Pancreas (tissue), 10 donors: ENCODE measurements at regions not wholly inside any gene's neighbourhood (a gene's known extent, or its start where the extent isn't known, plus 50 kb on each side); places are given as distances from the start of the nearest gene placed in this dataset.
A peak's percentile ranks its signal among the peaks of the same experiment; 100 is the strongest.

Source experiments
- ATAC-seq, 4 donors: fragments of 200-7000 bp; cut with Tn5 transposase; one replicate each; pipeline versions ENCODE4 v1.8.0 to v1.9.1; 2020; ENCODE audit warnings: mild to moderate bottlenecking in 4 of 4, moderate library complexity in 4 of 4
- DNase-seq, 6 donors: peaks; one replicate each; pipeline ENCODE4 v3.0.0-alpha.2; 2020
- FAIRE-seq: peaks from 2 replicates; lab custom pipeline; 2012; peaks lifted over from hg19 to GRCh38; lab: Jason Lieb, UNC
- H3K27ac ChIP-seq, 4 donors: fragments of 200-600 bp; sonication (generic); 1 replicate in 3 of 4; 2 replicates in 1 of 4; pipeline versions ENCODE4 v1.5.0 to v1.8.0; 2020
- H3K27me3 ChIP-seq, 4 donors: fragments of 200-600 bp; one replicate each; pipeline ENCODE4 v1.8.0; 2021
- H3K36me3 ChIP-seq, 3 donors: fragments of 200-600 bp; sonication (generic) in 1 of 3; one replicate each; pipeline versions ENCODE4 v1.5.0 to v1.8.0; 2020 to 2021
- H3K4me1 ChIP-seq, 3 donors: fragments of 200-600 bp; one replicate each; pipeline ENCODE4 v1.8.0; 2021
- H3K4me3 ChIP-seq, 4 donors: fragments of 200-600 bp; sonication (generic) in 2 of 4; one replicate each; pipeline versions ENCODE4 v1.5.0 to v1.8.0; 2020 to 2021
- H3K9me3 ChIP-seq, 4 donors: fragments of 200-600 bp; one replicate each; pipeline ENCODE4 v1.8.0; 2021
- WGBS, 2 donors: extraction: QIAGEN DNeasy Blood & Tissue Kit; methylation state at CpG; one replicate each; pipeline ENCODE4 v1.1.7; 2013; 5-methylcytosine and 5-hydroxymethylcytosine counted together
- intact Hi-C, 3 donors: fragments of 100-400 bp; cut with DNase I; formaldehyde crosslinking; loops; one replicate each; pipeline versions ENCODE4 v1.11.1 to v1.14.2; 2022
- TF ChIP-seq, protein P1 (sequence below), 4 donors: fragments of 200-600 bp; sonication (generic) in 3 of 4; IDR thresholded peaks; one replicate each; pipeline versions ENCODE4 v1.5.0 to v1.8.0; 2021; ENCODE audit warnings: antibody characterized with exemption in 4 of 4
- donor health status: healthy with polysubstance abuse.
- donor health status: DM: no; HTN: no; CAD: no; lungs with moderate emphysema.
- donor health status: DM: no; HTN: no; CAD: no.
- donor health status: control.
- donor health status: control.
- donor health status: Bipolar disorder and iron deficiency.
- donor health status: DM: yes; HTN: yes; CAD: no.
- donor health status: DM: no; HTN: no; CAD: no.
- donor health status: DM: no; HTN: no; CAD: no.
- donor health status: DM: yes; HTN: yes; CAD: no.

DNA sequence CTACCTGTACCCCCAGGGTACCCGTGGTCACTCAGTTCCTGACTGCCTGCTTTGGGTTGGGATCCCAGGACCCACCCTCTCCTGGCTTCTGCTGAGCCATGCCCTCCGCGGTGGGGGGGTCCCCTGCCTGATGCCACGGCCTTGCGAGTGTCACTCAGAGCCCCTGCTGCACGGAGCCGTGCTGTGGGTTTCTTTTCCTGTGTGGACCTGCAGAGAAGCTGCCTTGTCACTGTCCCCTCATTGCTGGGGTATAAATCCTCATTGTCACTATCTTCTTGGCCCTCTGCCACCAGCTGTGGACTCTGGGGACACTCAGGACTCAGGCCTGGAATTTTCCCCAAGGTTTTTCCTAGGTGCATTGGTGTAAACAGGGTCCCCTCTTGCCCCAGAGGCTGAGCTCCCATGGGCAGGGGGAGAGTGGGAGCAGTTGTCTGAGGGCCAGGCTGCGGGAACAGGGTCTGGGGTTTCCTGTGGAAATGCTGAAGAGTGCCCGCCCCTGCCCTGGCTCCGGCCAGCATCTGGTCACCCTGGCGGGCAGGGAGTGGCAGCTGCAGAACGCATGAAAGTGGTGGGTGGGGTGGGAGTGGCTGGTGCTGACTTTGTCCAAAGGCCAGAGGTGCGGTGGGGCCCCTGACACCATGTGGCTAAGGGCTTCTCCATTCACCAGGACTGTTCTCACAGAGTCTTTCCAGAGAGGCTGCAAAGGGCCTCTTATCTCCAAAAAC, 191.7 kb downstream of the GOLGA6L6 start:
- Histone ChIP-seq H3K36me3 (no peaks in the 10 kb centered on the region), H3K4me1 (no peaks in the 10 kb centered on the region), H3K9me3 (no peaks in the 10 kb centered on the region), H3K27me3 (peaks cover 0 to 16% (median 4%) of the 10 kb centered on the region in 4 donors), H3K27ac (no peak overlapping the region), H3K4me3 (no peak overlapping the region)
- intact Hi-C loops = no loop called here
- 51 to 71% methylated on average over 13 of the region's 13 CpGs for WGBS, 2 donors
- DNase-seq = peak in 3 of 6 donors; percentile 6 to 91 (median 29)
- TF ChIP-seq, protein P1, sequence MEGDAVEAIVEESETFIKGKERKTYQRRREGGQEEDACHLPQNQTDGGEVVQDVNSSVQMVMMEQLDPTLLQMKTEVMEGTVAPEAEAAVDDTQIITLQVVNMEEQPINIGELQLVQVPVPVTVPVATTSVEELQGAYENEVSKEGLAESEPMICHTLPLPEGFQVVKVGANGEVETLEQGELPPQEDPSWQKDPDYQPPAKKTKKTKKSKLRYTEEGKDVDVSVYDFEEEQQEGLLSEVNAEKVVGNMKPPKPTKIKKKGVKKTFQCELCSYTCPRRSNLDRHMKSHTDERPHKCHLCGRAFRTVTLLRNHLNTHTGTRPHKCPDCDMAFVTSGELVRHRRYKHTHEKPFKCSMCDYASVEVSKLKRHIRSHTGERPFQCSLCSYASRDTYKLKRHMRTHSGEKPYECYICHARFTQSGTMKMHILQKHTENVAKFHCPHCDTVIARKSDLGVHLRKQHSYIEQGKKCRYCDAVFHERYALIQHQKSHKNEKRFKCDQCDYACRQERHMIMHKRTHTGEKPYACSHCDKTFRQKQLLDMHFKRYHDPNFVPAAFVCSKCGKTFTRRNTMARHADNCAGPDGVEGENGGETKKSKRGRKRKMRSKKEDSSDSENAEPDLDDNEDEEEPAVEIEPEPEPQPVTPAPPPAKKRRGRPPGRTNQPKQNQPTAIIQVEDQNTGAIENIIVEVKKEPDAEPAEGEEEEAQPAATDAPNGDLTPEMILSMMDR (IDR thresholded peaks at IDR 0.05) = no peak
- no peak for ATAC-seq
- FAIRE-seq = no peak

DNA sequence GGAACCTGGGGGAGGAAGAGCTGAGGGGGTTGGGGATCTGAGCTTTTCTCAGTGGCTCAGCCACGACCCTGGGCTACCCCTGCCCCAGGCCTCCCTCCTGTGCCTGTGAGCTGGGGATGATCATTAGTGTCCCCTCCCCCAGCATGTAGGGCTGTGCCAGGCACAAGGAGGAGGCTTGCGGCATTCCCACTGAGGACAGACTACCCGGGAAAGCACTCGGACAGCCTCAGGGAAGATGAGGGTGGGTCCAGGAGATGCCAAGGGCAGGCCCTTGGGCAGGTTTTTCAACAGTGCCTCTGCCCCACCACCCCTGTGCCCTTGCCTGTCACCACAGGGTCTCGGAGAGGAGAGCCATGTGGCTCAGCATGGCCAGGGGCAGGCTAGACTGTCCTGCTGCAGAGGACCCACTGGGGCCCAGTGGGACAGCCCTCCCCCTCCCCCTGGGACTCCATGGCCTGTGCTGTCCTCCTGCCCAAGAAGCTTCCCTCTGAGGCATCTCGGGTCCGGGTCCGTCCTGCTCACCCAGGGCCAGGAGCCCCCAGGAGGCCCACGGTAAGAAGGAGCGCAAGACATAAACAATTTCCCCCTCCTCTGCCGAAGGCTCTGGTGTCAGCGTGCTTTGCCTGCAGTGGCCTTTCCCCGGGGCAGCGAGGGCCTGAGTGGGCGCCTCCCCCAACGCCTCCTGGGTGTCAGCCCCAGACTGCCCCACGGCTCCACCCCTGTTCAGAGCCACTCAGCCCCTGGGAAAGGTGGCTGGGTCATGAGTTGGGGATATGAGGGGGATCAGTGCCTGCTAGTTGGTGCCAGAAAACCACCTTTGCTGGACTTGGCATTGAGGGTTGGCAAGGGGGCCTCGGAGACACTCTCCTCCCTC, 192.5 kb downstream of the GOLGA6L6 start:
- DNase-seq = peak in 3 of 6 donors; percentile 12 to 90 (median 20)
- no peak overlapping the region for H3K4me3 ChIP-seq
- WGBS, 2 donors = 64 to 71% methylated on average over 18 of the region's 18 CpGs

DNA sequence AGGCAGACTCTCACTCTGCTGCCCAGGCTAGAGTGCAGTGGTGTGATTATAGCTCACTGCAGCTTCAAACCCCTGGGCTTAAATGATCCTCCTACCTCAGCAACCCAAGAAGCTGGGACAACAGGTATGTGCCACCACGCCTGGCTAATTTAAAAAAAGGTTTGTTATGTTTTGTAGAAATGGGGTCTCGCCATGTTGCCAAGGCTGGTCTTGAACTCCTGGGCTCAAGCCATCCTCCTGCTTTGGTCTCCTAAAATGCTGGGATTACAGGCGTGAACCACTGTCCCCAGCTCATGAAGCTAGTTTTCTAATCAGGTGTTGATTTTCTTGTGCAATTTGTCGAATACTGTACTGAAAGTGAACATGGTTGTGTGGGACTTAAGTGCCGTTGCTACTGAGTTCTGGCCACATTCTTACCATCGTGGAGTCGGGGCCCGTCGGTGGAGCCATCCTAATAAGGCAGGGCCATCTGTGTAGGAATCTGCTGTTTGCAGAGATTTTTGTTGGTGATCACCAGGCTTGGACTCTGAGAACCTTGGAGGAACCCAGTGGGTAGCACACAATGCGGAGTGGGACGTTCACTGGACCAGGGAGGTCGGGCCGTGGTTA, 193.2 kb downstream of the GOLGA6L6 start:
- H3K4me1 ChIP-seq = no peaks in the 10 kb centered on the region
- H3K27ac ChIP-seq = no peak overlapping the region
- peaks cover 0 to 13% (median 4%) of the 10 kb centered on the region in 4 donors for H3K27me3 ChIP-seq
- no peaks in the 10 kb centered on the region for H3K9me3 ChIP-seq
- TF ChIP-seq, protein P1 (IDR thresholded peaks at IDR 0.05) = no peak
- no peak overlapping the region for H3K4me3 ChIP-seq
- H3K36me3 ChIP-seq = no peaks in the 10 kb centered on the region
- DNase-seq (no peak), FAIRE-seq (no peak), ATAC-seq (no peak)
- WGBS, 2 donors = 62 to 70% methylated on average over 13 of the region's 13 CpGs
- intact Hi-C loops = no loop called here

More for the DNA sequence above, 192.5 kb downstream of the GOLGA6L6 start:
- peaks cover 0 to 13% (median 4%) of the 10 kb centered on the region in 4 donors for H3K27me3 ChIP-seq
- H3K4me1 ChIP-seq = no peaks in the 10 kb centered on the region
- H3K36me3 ChIP-seq = no peaks in the 10 kb centered on the region
- no peaks in the 10 kb centered on the region for H3K9me3 ChIP-seq
- FAIRE-seq (no peak), ATAC-seq (no peak)
- intact Hi-C loops = no loop called here
- TF ChIP-seq, protein P1 (IDR thresholded peaks at IDR 0.05) = no peak
- H3K27ac ChIP-seq = no peak overlapping the region

DNA sequence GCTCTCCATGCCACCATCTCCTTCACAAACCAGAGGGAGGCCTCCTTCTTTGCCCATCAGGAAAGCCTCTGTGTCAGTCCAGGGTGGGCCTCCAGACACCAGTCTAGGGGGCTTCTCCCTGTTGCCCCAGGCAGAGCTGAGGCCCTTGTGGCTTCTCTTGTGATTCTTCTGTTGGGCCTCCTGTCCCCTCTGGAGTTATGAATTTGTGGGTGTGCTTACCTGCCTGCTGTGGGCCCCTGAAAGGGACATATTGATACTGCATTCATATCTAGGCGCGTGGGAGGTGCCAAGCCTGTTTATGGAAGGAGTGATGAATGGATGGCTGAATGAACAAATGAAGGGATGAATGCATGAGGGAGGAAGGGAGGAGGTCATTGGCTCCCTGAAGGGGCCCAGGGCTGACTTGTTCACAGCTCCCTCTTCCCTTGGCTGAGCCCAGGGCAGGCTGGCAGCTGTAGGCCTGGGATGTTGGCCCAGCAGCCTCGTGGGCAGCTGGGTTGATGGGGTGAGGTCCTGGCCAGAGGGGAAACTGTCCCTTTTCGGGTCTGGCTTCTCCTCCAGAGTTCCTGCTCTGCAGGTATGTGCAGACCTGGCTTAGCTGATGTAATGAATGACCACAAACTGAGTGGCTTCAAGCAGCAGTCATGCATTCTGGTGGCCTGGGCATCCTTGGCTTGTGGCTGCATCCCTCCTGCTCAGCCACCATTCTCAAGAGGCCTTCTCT, 195.4 kb downstream of the GOLGA6L6 start:
- no peak for FAIRE-seq
- intact Hi-C loops = no loop called here
- WGBS, 2 donors = 34 to 36% methylated on average over 4 of the region's 4 CpGs
- no peaks in the 10 kb centered on the region for H3K36me3 ChIP-seq
- H3K4me1 ChIP-seq = no peaks in the 10 kb centered on the region
- DNase-seq = peak in 2 of 6 donors; percentile 8 to 70
- peaks cover 0 to 13% (median 2%) of the 10 kb centered on the region in 4 donors for H3K27me3 ChIP-seq
- no peaks in the 10 kb centered on the region for H3K9me3 ChIP-seq
- H3K27ac ChIP-seq = no peak overlapping the region
- no peak overlapping the region for H3K4me3 ChIP-seq
- no peak for ATAC-seq
- TF ChIP-seq, protein P1 (IDR thresholded peaks at IDR 0.05) = no peak
